SK-N-SH (cell line): ENCODE measurements at regions not wholly inside any gene's neighbourhood (a gene's known extent, or its start where the extent isn't known, plus 50 kb on each side); places are given as distances from the start of the nearest gene placed in this dataset.

Experiments used
- CTCF ChIA-PET: fragments of 300-600, 350-600 bp; formaldehyde crosslinking; extraction: SDS; loops from one replicate; lab custom pipeline; 2021; lab: Yijun Ruan, JAX
- POLR2A ChIA-PET: fragments of 350-600 bp; sonication (Branson Sonifier 250); formaldehyde crosslinking; extraction: SDS; loops from one replicate; lab custom pipeline; 2020; ENCODE audit warnings: antibody characterized with exemption, inconsistent platforms; lab: Yijun Ruan, JAX
- DNase-seq: peaks from one replicate; pipeline ENCODE4 v3.0.0; 2012
- H2AFZ ChIP-seq: fragments of 200-600 bp; sonication (generic); 2 replicates; pipeline ENCODE4 v1.8.1; 2016; ENCODE audit warnings: antibody characterized with exemption, mild to moderate bottlenecking, low read depth
- H3F3A ChIP-seq: fragments of 200-600 bp; sonication (generic); replicated peaks from 2 replicates; pipeline ENCODE3; 2016; ENCODE audit warnings: antibody characterized with exemption, mild to moderate bottlenecking; ENCODE audit not compliant: insufficient read depth
- H3K27ac ChIP-seq, 2 experiments: fragments of 200-500 bp in 1 of 2; fragments of 200-600 bp in 1 of 2; sonication (Bioruptor generic) in 1 of 2; sonication (generic), shearing (Covaris generic) in 1 of 2; 2 replicates each; pipeline versions ENCODE4 v1.5.1 to v1.6.1; 2014 to 2016; ENCODE audit warnings: low read depth in 2 of 2, inconsistent platforms in 1 of 2, low read length in 1 of 2, mild to moderate bottlenecking in 1 of 2, mixed read lengths in 1 of 2
- H3K27me3 ChIP-seq: fragments of 200-600 bp; sonication (generic), shearing (Covaris generic); 2 replicates; pipeline ENCODE4 v1.6.1; 2016; ENCODE audit warnings: mixed run types; ENCODE audit not compliant: insufficient read depth
- H3K36me3 ChIP-seq, 2 experiments: fragments of 200-500 bp in 1 of 2; fragments of 200-600 bp in 1 of 2; sonication (Bioruptor generic) in 1 of 2; sonication (generic) in 1 of 2; replicated peaks in 1 of 2; 2 replicates each; pipeline versions ENCODE3 to v1.5.1; 2014 to 2016; ENCODE audit warnings: low read length in 1 of 2, mild to moderate bottlenecking in 1 of 2; ENCODE audit not compliant: insufficient read depth in 2 of 2, control insufficient read depth in 1 of 2
- H3K4me1 ChIP-seq, 2 experiments: fragments of 200-500 bp in 1 of 2; fragments of 200-600 bp in 1 of 2; sonication (Bioruptor generic) in 1 of 2; sonication (generic), shearing (Covaris generic) in 1 of 2; 2 replicates each; pipeline versions ENCODE4 v1.5.1 to v1.6.1; 2014 to 2016; ENCODE audit warnings: low read depth in 1 of 2, low read length in 1 of 2, mixed run types in 1 of 2; ENCODE audit not compliant: insufficient read depth in 2 of 2, control insufficient read depth in 1 of 2
- H3K4me2 ChIP-seq: fragments of 200-600 bp; sonication (generic), shearing (Covaris generic); 2 replicates; pipeline ENCODE4 v1.6.1; 2017; ENCODE audit warnings: mixed run types
- H3K4me3 ChIP-seq, 2 experiments: fragments of 200-500 bp in 1 of 2; fragments of 200-600 bp in 1 of 2; sonication (Bioruptor generic) in 1 of 2; sonication (generic), shearing (Covaris generic) in 1 of 2; 2 replicates each; pipeline versions ENCODE4 v1.5.1 to v1.8.1; 2014 to 2016; ENCODE audit warnings: low read depth in 2 of 2, inconsistent platforms in 1 of 2, low read length in 1 of 2, mild to moderate bottlenecking in 1 of 2, mixed read lengths in 1 of 2, moderate library complexity in 1 of 2
- H3K79me2 ChIP-seq: fragments of 200-600 bp; sonication (generic); 2 replicates; pipeline ENCODE4 v1.8.1; 2017; ENCODE audit warnings: mild to moderate bottlenecking; ENCODE audit not compliant: insufficient read depth
- H3K9ac ChIP-seq: fragments of 200-600 bp; sonication (generic); 2 replicates; pipeline ENCODE4 v1.6.1; 2017; ENCODE audit warnings: mixed run types
- H3K9me2 ChIP-seq: fragments of 200-600 bp; sonication (generic); 2 replicates; pipeline ENCODE4 v1.6.1; 2017; ENCODE audit warnings: mixed run types
- H3K9me3 ChIP-seq: fragments of 200-600 bp; sonication (generic); 2 replicates; pipeline ENCODE4 v1.6.1; 2017; ENCODE audit warnings: mixed run types, mild to moderate bottlenecking, moderate library complexity
- H4K20me1 ChIP-seq: fragments of 200-600 bp; sonication (generic); 2 replicates; pipeline ENCODE4 v1.6.1; 2017; ENCODE audit warnings: mild to moderate bottlenecking, mixed run types; ENCODE audit not compliant: insufficient read depth
- CHD2 ChIP-seq: fragments of 150-350 bp; IDR thresholded peaks from 2 replicates; pipeline ENCODE4 v1.6.1; 2018; ENCODE audit warnings: low read length; ENCODE audit not compliant: partially characterized antibody
- CTCF ChIP-seq: fragments of 200-600 bp; sonication (generic); IDR thresholded peaks from 2 replicates; pipeline ENCODE4 v1.6.1; 2017; ENCODE audit warnings: antibody characterized with exemption, mild to moderate bottlenecking, moderate library complexity
- EZH2phosphoT487 ChIP-seq: fragments of 200-600 bp; sonication (generic); IDR thresholded peaks from 2 replicates; pipeline ENCODE4 v1.6.1; 2017; ENCODE audit warnings: low read depth, mixed run types, mild to moderate bottlenecking, antibody characterized with exemption, moderate library complexity, borderline replicate concordance
- GABPA ChIP-seq: IDR thresholded peaks from 2 replicates; pipeline ENCODE4 v1.4.0; 2012; ENCODE audit warnings: low read depth, mild to moderate bottlenecking
- JUND ChIP-seq: IDR thresholded peaks from 2 replicates; pipeline ENCODE4 v1.4.0; 2012
- MEF2A ChIP-seq: IDR thresholded peaks from 2 replicates; pipeline ENCODE4 v1.4.0; 2012; ENCODE audit warnings: low read depth, borderline replicate concordance
- MXI1 ChIP-seq: IDR thresholded peaks from 2 replicates; pipeline ENCODE4 v1.6.1; 2012; ENCODE audit warnings: mild to moderate bottlenecking, low read depth, low read length, improper control_type of control experiment
- RAD21 ChIP-seq: IDR thresholded peaks from 2 replicates; pipeline ENCODE4 v1.6.1; 2012; ENCODE audit warnings: mild to moderate bottlenecking, low read length
- RCOR1 ChIP-seq: fragments of 150-350 bp; IDR thresholded peaks from 2 replicates; pipeline ENCODE4 v1.6.1; 2017; ENCODE audit warnings: antibody characterized with exemption, low read length
- REST ChIP-seq: IDR thresholded peaks from 2 replicates; pipeline ENCODE4 v1.6.1; 2012; ENCODE audit warnings: mild to moderate bottlenecking, low read depth, low read length, moderate library complexity
- RXRA ChIP-seq: IDR thresholded peaks from 2 replicates; pipeline ENCODE4 v1.4.0; 2012; ENCODE audit warnings: low read depth, mild to moderate bottlenecking, borderline replicate concordance
- SMC3 ChIP-seq: IDR thresholded peaks from 2 replicates; pipeline ENCODE4 v1.6.1; 2012; ENCODE audit warnings: low read depth, low read length, improper control_type of control experiment
- TCF12 ChIP-seq: IDR thresholded peaks from 2 replicates; pipeline ENCODE4 v1.4.0; 2012
- TEAD4 ChIP-seq: IDR thresholded peaks from 2 replicates; pipeline ENCODE4 v1.4.0; 2012; ENCODE audit warnings: mild to moderate bottlenecking, borderline replicate concordance; ENCODE audit not compliant: insufficient read depth
- USF2 ChIP-seq: fragments of 150-350 bp; IDR thresholded peaks from 2 replicates; pipeline ENCODE4 v1.6.1; 2017; ENCODE audit warnings: antibody characterized with exemption, low read length, low read depth, borderline replicate concordance
- YY1 ChIP-seq: IDR thresholded peaks from 2 replicates; pipeline ENCODE4 v1.4.0; 2012; ENCODE audit warnings: low read depth, mild to moderate bottlenecking
- ZBTB33 ChIP-seq: IDR thresholded peaks from 2 replicates; pipeline ENCODE4 v1.4.0; 2012; ENCODE audit warnings: low read depth, borderline replicate concordance
- WGBS: methylation state at CpG from one replicate; pipeline ENCODE4 v1.1.6; 2017; ENCODE audit warnings: low lambda C conversion rate; 5-methylcytosine and 5-hydroxymethylcytosine counted together

GRCh38 chr12:60399064-60399463 lies 803.2 kb downstream of the SLC16A7 start (continued):
- no peak for TF ChIP-seq CTCF
- no peak for TF ChIP-seq JUND
- TF ChIP-seq REST = no peak
- no peak for TF ChIP-seq MXI1
- no peak for TF ChIP-seq RXRA
- TF ChIP-seq RAD21 = no peak
- no peak for TF ChIP-seq TEAD4
- TF ChIP-seq, all 33 proteins: peak for 0

- no peaks in the 10 kb centered on the region for H4K20me1 ChIP-seq
- WGBS = 7% methylated on average over 3 of the region's 3 CpGs
- no peak overlapping the region for H3K4me2 ChIP-seq
- CTCF ChIA-PET = no interaction called here
- no peak overlapping the region for H3K9ac ChIP-seq
- no peaks in the 10 kb centered on the region for H3K79me2 ChIP-seq
- H3K9me3 ChIP-seq = no peaks in the 10 kb centered on the region
- DNase-seq = no peak
- H2AFZ ChIP-seq = no peak overlapping the region
- H3K4me1 ChIP-seq = no peaks in the 10 kb centered on the region
- H3K27me3 ChIP-seq = no peaks in the 10 kb centered on the region
- no peaks in the 10 kb centered on the region for H3F3A ChIP-seq
- H3K4me3 ChIP-seq = no peak overlapping the region
- no peaks in the 10 kb centered on the region; the same call in 1 of the 2 replicates for H3K9me2 ChIP-seq
- H3K27ac ChIP-seq = no peak overlapping the region
- POLR2A ChIA-PET = no interaction called here
- no peaks in the 10 kb centered on the region for H3K36me3 ChIP-seq
- no peak for TF ChIP-seq RCOR1
- TF ChIP-seq REST = no peak
- no peak for TF ChIP-seq GABPA
- no peak for TF ChIP-seq RXRA
- no peak for TF ChIP-seq YY1
- no peak for TF ChIP-seq USF2
- TF ChIP-seq TCF12 = no peak
- TF ChIP-seq SMC3 = no peak
- TF ChIP-seq MEF2A = no peak
- no peak for TF ChIP-seq EZH2phosphoT487
- no peak for TF ChIP-seq CTCF
- no peak for TF ChIP-seq ZBTB33
- no peak for TF ChIP-seq CHD2
Observed at GRCh38 chr12:60402996-60403395, 807.2 kb downstream of the SLC16A7 start.
